ENCODE measurements at regions not wholly inside any gene's neighbourhood (a gene's known extent, or its start where the extent isn't known, plus 50 kb on each side); places are given as distances from the start of the nearest gene placed in this dataset.

- TF ChIP-seq CTCF (IDR thresholded peaks at IDR 0.05) (no peak), POLR2A (IDR thresholded peaks at IDR 0.05) (no peak)
- WGBS, 2 donors, result 84 to 85% methylated on average over 4 of the region's 4 CpGs
- Histone ChIP-seq H3K4me1 (no peaks in the 10 kb centered on the region), H3K27me3 (no peaks in the 10 kb centered on the region), H3K27ac (no peak overlapping the region), H3K4me3 (replicated peaks in 1 of 3) (no peak overlapping the region), H3K9me3 (no peaks in the 10 kb centered on the region), H3K36me3 (no peaks in the 10 kb centered on the region)
- no peak for DNase-seq
- intact Hi-C loops (cut with DNase I), result no loop called here
Observed at GRCh38 chr1:199010492-199010891, 371.7 kb downstream of the PTPRC start.

DNA sequence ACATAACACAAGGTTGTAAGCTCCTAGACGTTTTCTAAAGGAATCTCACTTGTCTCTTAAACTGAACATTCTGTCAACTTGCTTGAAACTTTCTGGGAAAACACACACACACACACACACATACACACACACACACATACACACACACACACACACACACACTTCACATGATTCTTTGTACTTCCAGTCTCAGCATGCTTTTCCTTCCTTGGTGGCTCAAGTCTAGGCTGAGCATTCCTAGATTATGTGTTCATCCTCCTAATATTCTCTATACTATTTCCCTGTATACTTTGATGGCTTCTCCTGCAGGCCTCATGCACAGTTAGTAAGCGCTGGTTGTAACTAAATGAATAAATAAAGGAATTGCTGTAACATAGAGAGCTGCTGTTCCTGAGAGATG, 372.1 kb downstream of the PTPRC start:
- Histone ChIP-seq H3K27me3 (no peaks in the 10 kb centered on the region), H3K36me3 (no peaks in the 10 kb centered on the region), H3K4me1 (no peaks in the 10 kb centered on the region), H3K9me3 (no peaks in the 10 kb centered on the region), H3K27ac (no peak overlapping the region), H3K4me3 (replicated peaks in 1 of 3) (no peak overlapping the region)
- DNase-seq, result no peak
- TF ChIP-seq CTCF (IDR thresholded peaks at IDR 0.05) (no peak), POLR2A (IDR thresholded peaks at IDR 0.05) (no peak)
- intact Hi-C loops (cut with DNase I), result no loop called here
- WGBS, 2 donors, result 78 to 85% methylated on average over 2 of the region's 2 CpGs

DNA sequence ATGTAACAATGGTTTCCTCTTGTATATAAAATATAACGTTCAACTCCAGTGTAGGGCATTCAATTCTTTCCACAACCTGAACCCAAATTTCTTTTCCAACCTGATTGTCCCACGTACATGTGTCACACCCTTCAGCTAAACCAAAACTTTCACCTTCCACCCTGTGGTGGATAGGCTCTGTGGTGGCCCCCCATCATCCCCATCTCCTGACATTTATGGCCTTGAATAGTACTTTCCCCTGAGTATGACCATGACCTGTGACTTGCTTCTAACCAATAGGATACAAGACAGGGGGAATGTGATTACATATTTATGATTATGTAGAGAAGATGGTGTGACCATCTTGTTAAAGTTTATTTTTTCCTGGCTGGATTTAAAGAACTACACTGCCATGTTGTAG, 377.0 kb downstream of the PTPRC start:
- 91 to 92% methylated on average over 2 of the region's 2 CpGs for WGBS, 2 donors
- no peak for TF ChIP-seq POLR2A (IDR thresholded peaks at IDR 0.05)
- no peak for TF ChIP-seq CTCF (IDR thresholded peaks at IDR 0.05)
- Histone ChIP-seq H3K27ac (no peak overlapping the region), H3K27me3 (no peaks in the 10 kb centered on the region), H3K4me1 (no peaks in the 10 kb centered on the region), H3K4me3 (replicated peaks in 1 of 3) (no peak overlapping the region), H3K9me3 (no peaks in the 10 kb centered on the region), H3K36me3 (no peaks in the 10 kb centered on the region)
- no peak for DNase-seq
- intact Hi-C loops (cut with DNase I), result no loop called here

DNA sequence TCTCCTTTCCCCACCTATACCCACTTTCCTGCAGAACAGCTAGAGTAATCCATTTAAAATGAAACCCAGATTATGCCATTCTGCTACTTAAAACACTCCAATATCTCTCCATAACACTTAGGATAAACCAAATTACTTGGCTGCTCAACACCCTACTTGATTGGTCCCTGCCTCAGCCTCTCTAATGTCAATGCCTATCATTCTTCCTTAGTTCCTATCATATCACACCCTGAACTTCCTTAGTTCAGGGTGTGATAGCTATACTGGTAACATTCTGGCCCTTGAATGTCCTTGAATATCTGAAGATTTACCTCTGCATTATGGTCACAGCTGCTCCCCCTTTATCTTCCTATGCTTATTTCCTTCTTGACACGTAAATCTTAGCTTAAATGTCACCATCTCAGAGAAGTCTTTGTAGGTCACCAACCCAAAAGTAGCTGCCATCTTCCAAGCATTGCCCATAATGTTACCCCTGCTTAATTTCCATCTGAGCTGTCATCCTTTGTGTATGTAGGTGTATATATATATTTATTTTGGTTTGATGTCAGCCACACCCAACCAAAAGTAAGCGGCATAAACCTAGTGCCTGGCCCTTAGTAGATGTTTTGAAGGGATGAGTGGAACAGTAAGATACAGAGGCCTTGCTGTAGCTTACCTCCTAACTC, 379.8 kb downstream of the PTPRC start:
- Histone ChIP-seq H3K27me3 (no peaks in the 10 kb centered on the region), H3K27ac (no peak overlapping the region), H3K9me3 (no peaks in the 10 kb centered on the region), H3K4me1 (no peaks in the 10 kb centered on the region), H3K36me3 (no peaks in the 10 kb centered on the region), H3K4me3 (replicated peaks in 1 of 3) (no peak overlapping the region)
- intact Hi-C loops (cut with DNase I), result no loop called here
- no peak for TF ChIP-seq POLR2A (IDR thresholded peaks at IDR 0.05)
- TF ChIP-seq CTCF (IDR thresholded peaks at IDR 0.05), result no peak
- 99 to 100% methylated on average over 2 of the region's 2 CpGs for WGBS, 2 donors
- no peak for DNase-seq

- Histone ChIP-seq H3K4me3 (replicated peaks in 1 of 3) (no peak overlapping the region), H3K4me1 (no peaks in the 10 kb centered on the region), H3K36me3 (no peaks in the 10 kb centered on the region), H3K27ac (no peak overlapping the region), H3K27me3 (no peaks in the 10 kb centered on the region), H3K9me3 (no peaks in the 10 kb centered on the region)
- intact Hi-C loops (cut with DNase I), result no loop called here
- TF ChIP-seq CTCF (IDR thresholded peaks at IDR 0.05) (no peak), POLR2A (IDR thresholded peaks at IDR 0.05) (no peak)
- WGBS, 2 donors, result 64 to 72% methylated on average over 2 of the region's 2 CpGs
- no peak for DNase-seq
Observed at GRCh38 chr1:199020051-199020450, 381.2 kb downstream of the PTPRC start.

Data from thyroid gland (tissue), 4 donors.